SK-N-SH (cell line): ENCODE measurements at regions not wholly inside any gene's neighbourhood (a gene's known extent, or its start where the extent isn't known, plus 50 kb on each side); places are given as distances from the start of the nearest gene placed in this dataset.

Experiments used
- EP300 ChIP-seq, 2 experiments: IDR thresholded peaks; 2 replicates each; pipeline versions ENCODE4 v1.4.0 to v1.6.1; 2012; ENCODE audit warnings: borderline replicate concordance in 1 of 2, low read depth in 1 of 2, low read length in 1 of 2
- GABPA ChIP-seq: IDR thresholded peaks from 2 replicates; pipeline ENCODE4 v1.4.0; 2012; ENCODE audit warnings: low read depth, mild to moderate bottlenecking
- TF ChIP-seq, protein P1 (sequence below): fragments of 150-350 bp; IDR thresholded peaks from 2 replicates; pipeline ENCODE4 v1.6.1; 2017; ENCODE audit warnings: antibody characterized with exemption, low read length, low read depth, borderline replicate concordance

DNA sequence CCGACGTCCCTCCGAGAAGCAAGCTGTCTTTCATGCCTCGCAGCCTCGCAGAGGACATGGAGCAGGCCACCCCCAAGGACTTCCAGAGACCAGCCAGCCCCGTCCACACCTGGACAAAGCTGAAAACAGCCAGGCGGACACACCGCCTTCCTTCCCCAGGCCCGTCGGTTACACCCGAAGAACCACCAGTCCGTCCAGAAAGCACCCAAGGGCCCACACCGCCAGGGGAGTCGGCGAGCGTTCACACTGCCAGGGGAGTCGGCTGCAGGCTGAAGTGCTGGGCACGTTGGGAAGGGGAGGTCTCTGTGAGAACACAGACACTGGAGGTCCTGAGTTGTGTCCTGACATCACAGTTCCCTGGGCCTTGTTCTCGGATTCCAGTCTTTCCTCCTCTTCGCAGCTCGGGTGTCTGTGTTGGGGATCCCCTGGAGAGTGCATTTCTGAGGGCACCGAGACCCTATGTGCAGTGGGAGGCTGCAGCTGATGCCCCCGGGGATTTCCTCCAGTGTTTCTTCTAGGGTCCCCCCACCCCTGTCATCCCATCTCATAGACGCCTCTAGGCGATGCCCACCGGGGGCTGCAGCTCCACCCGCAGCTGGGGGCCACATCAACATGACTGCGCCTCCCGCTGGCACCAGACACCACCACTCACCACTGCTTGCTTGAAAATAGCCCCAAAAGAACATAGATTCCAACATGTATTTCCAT lies 344.4 kb upstream of the SALL3 start:
- TF ChIP-seq EP300 (IDR thresholded peaks at IDR 0.05; ENCODE audit: borderline replicate concordance in 1 of 2, low read depth in 1 of 2, low read length in 1 of 2) (no peak), GABPA (no peak)
- TF ChIP-seq, protein P1, sequence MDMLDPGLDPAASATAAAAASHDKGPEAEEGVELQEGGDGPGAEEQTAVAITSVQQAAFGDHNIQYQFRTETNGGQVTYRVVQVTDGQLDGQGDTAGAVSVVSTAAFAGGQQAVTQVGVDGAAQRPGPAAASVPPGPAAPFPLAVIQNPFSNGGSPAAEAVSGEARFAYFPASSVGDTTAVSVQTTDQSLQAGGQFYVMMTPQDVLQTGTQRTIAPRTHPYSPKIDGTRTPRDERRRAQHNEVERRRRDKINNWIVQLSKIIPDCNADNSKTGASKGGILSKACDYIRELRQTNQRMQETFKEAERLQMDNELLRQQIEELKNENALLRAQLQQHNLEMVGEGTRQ: no peak
